PC-9 (cell line): ENCODE measurements at regions not wholly inside any gene's neighbourhood (a gene's known extent, or its start where the extent isn't known, plus 50 kb on each side); places are given as distances from the start of the nearest gene placed in this dataset.

Source experiments
- EZH2 ChIP-seq: fragments of 200-600 bp; sonication (generic); IDR thresholded peaks from 2 replicates; pipeline ENCODE4 v1.8.0; 2017; ENCODE audit warnings: antibody characterized with exemption, low read depth
- TF ChIP-seq, protein P1 (sequence below): fragments of 200-600 bp; sonication (generic); conservative IDR thresholded peaks from 2 replicates; pipeline ENCODE4 v1.6.1; 2017; ENCODE audit warnings: mixed run types, antibody characterized with exemption, mild to moderate bottlenecking, moderate library complexity

DNA sequence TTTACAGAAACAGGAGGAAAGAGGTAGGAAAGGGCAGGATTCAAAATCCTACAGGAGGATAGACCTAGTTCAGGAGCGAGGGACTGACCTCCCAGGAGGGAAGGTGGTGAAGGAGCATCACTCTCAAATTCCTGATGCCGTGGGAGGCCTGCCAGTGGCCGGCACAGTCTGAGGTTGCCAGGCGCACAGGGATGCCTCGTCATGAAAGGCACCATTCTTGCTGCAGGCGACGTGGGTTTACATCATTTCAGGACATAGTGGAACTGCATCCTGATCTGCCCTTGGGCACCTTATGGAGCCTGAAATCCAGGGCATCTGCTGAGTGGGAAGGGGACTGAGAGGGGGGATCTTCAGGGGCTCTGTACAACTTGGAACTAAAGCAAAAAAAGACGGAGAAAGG, 163.2 kb upstream of the S1PR3 start:
- TF ChIP-seq, protein P1, sequence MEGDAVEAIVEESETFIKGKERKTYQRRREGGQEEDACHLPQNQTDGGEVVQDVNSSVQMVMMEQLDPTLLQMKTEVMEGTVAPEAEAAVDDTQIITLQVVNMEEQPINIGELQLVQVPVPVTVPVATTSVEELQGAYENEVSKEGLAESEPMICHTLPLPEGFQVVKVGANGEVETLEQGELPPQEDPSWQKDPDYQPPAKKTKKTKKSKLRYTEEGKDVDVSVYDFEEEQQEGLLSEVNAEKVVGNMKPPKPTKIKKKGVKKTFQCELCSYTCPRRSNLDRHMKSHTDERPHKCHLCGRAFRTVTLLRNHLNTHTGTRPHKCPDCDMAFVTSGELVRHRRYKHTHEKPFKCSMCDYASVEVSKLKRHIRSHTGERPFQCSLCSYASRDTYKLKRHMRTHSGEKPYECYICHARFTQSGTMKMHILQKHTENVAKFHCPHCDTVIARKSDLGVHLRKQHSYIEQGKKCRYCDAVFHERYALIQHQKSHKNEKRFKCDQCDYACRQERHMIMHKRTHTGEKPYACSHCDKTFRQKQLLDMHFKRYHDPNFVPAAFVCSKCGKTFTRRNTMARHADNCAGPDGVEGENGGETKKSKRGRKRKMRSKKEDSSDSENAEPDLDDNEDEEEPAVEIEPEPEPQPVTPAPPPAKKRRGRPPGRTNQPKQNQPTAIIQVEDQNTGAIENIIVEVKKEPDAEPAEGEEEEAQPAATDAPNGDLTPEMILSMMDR: no peak
- TF ChIP-seq EZH2: no peak
